GM18861 (cell line): ENCODE measurements at regions not wholly inside any gene's neighbourhood (a gene's known extent, or its start where the extent isn't known, plus 50 kb on each side); places are given as distances from the start of the nearest gene placed in this dataset.
"Not testable (repeated sequence)": the region's sequence is repeated elsewhere in the genome, so short reads cannot be mapped to it uniquely, and the experiment has no call there.

Experiments
- ATAC-seq: cut with Tn5 transposase; IDR thresholded peaks from one replicate; pipeline ENCODE4 v1.9.1; 2021; ENCODE audit not compliant: unreplicated experiment

- ATAC-seq = no peak
Measured at GRCh38 chr21:25273959-25274358, 333.3 kb downstream of the MRPL39 start.

GRCh38 chr21:25254491-25255174 is 352.6 kb downstream of the MRPL39 start:
- no peak for ATAC-seq

GRCh38 chr21:25246546-25246945 is 360.7 kb downstream of the MRPL39 start:
- ATAC-seq = no peak

- ATAC-seq = no peak
Measured at GRCh38 chr21:25244735-25245134, 362.5 kb downstream of the MRPL39 start.

GRCh38 chr21:25243808-25244207 is 363.5 kb downstream of the MRPL39 start:
- no peak for ATAC-seq

- ATAC-seq = no peak
Measured at GRCh38 chr21:25240974-25241373, 366.3 kb downstream of the MRPL39 start.

- ATAC-seq = peak; percentile 82
Measured at GRCh38 chr21:25234857-25235801, 372.2 kb downstream of the MRPL39 start.

- no peak for ATAC-seq
Measured at GRCh38 chr21:25220954-25221353, 386.3 kb downstream of the MRPL39 start.

GRCh38 chr21:25220169-25220568 is 387.1 kb downstream of the MRPL39 start:
- no peak for ATAC-seq

- peak; percentile 95 for ATAC-seq
Measured at GRCh38 chr21:25215698-25216384, 391.4 kb downstream of the MRPL39 start.

- no peak for ATAC-seq
Measured at GRCh38 chr21:25214676-25215075, 392.6 kb downstream of the MRPL39 start.

- no peak for ATAC-seq
Measured at GRCh38 chr21:25199944-25200343, 407.3 kb downstream of the MRPL39 start.

- ATAC-seq = peak; percentile 36
Measured at GRCh38 chr21:25191141-25191540, 416.1 kb downstream of the MRPL39 start.

GRCh38 chr21:25189497-25189896 is 417.8 kb downstream of the MRPL39 start:
- ATAC-seq = no peak

- peak; percentile 63 for ATAC-seq
Measured at GRCh38 chr21:25188677-25189079, 418.6 kb downstream of the MRPL39 start.

GRCh38 chr21:25186273-25186672 is 421.0 kb downstream of the MRPL39 start:
- peak; percentile 50 for ATAC-seq

GRCh38 chr21:25183577-25183976 is 423.7 kb downstream of the MRPL39 start:
- ATAC-seq = no peak

GRCh38 chr21:25181690-25182089 is 425.6 kb downstream of the MRPL39 start:
- not testable (repeated sequence) for ATAC-seq

- ATAC-seq = no peak
Measured at GRCh38 chr21:25179116-25179515, 428.2 kb downstream of the MRPL39 start.

GRCh38 chr21:25176637-25177412 is 430.5 kb downstream of the MRPL39 start:
- ATAC-seq = peak; percentile 95

GRCh38 chr21:25175938-25176337 is 431.3 kb downstream of the MRPL39 start:
- peak; percentile 60 for ATAC-seq
